Body of pancreas (tissue), 4 donors: ENCODE measurements at regions not wholly inside any gene's neighbourhood (a gene's known extent, or its start where the extent isn't known, plus 50 kb on each side); places are given as distances from the start of the nearest gene placed in this dataset.

ENCODE experiments used
- CTCF ChIP-seq, 7 experiments: fragments of 450-650 bp in 4 of 7; fragments of 200-600 bp in 3 of 7; sonication (generic) in 3 of 7; IDR thresholded peaks; one replicate each; pipeline ENCODE4 v1.5.1; 2016 to 2019; ENCODE audit warnings: antibody characterized with exemption in 7 of 7
- POLR2A ChIP-seq, 3 donors: fragments of 450-650 bp; IDR thresholded peaks; one replicate each; pipeline ENCODE4 v1.6.1; 2016; ENCODE audit warnings: antibody characterized with exemption in 3 of 3, mild to moderate bottlenecking in 2 of 3

- TF ChIP-seq CTCF (IDR thresholded peaks at IDR 0.05) (no peak), POLR2A (IDR thresholded peaks at IDR 0.05) (no peak)
Observed at GRCh38 chr2:175679231-175679630, 322.8 kb downstream of the LNPK start.
